DND-41 (cell line): ENCODE measurements at regions not wholly inside any gene's neighbourhood (a gene's known extent, or its start where the extent isn't known, plus 50 kb on each side); places are given as distances from the start of the nearest gene placed in this dataset.

Experiments
- CTCF ChIP-seq: IDR thresholded peaks from 2 replicates; pipeline ENCODE4 v1.5.1; 2012; ENCODE audit warnings: borderline replicate concordance, low read length, moderate library complexity, mild to moderate bottlenecking; ENCODE audit not compliant: poor library complexity, severe bottlenecking; ENCODE audit errors: extremely low read depth
- EZH2 ChIP-seq: IDR thresholded peaks from 3 replicates; pipeline ENCODE4 v1.6.1; 2012; ENCODE audit warnings: borderline replicate concordance, low read depth, mild to moderate bottlenecking, moderate library complexity, low read length, inconsistent platforms; ENCODE audit not compliant: severe bottlenecking

GRCh38 chr4:167722487-167722808, 369.9 kb upstream of the ANXA10 start:
- TF ChIP-seq CTCF (no peak), EZH2 (no peak)
